IPS-18a (cell line): ENCODE measurements at regions not wholly inside any gene's neighbourhood (a gene's known extent, or its start where the extent isn't known, plus 50 kb on each side); places are given as distances from the start of the nearest gene placed in this dataset.
"Not testable (repeated sequence)": the region's sequence is repeated elsewhere in the genome, so short reads cannot be mapped to it uniquely, and the experiment has no call there.

ENCODE experiments used
- H3K27ac ChIP-seq: one replicate; pipeline ENCODE4 v1.5.1; 2013; ENCODE audit warnings: low read length
- H3K27me3 ChIP-seq: one replicate; pipeline ENCODE4 v1.6.1; 2013; ENCODE audit warnings: mild to moderate bottlenecking, low read length; ENCODE audit not compliant: control insufficient read depth, insufficient read depth
- H3K36me3 ChIP-seq: one replicate; pipeline ENCODE4 v1.6.1; 2013; ENCODE audit warnings: low read depth, low read length; ENCODE audit not compliant: control insufficient read depth
- H3K4me1 ChIP-seq: one replicate; pipeline ENCODE4 v1.6.1; 2013; ENCODE audit warnings: low read depth, low read length; ENCODE audit not compliant: control insufficient read depth
- H3K4me3 ChIP-seq: one replicate; pipeline ENCODE4 v1.5.1; 2013; ENCODE audit warnings: low read length
- H3K9ac ChIP-seq: one replicate; pipeline ENCODE4 v1.6.1; 2013; ENCODE audit warnings: mild to moderate bottlenecking, low read length, moderate library complexity
- H3K9me3 ChIP-seq: one replicate; pipeline ENCODE4 v1.6.1; 2013; ENCODE audit warnings: low read depth, low read length; ENCODE audit not compliant: control insufficient read depth

- H3K36me3 ChIP-seq: no peaks in the 10 kb centered on the region
- no peaks in the 10 kb centered on the region for H3K27me3 ChIP-seq
- no peak overlapping the region for H3K27ac ChIP-seq
- H3K4me1 ChIP-seq: peaks cover 20% of the 10 kb centered on the region
- H3K9me3 ChIP-seq: no peaks in the 10 kb centered on the region
- H3K9ac ChIP-seq: no peak overlapping the region
- no peak overlapping the region for H3K4me3 ChIP-seq
Observed at GRCh38 chr14:71430678-71431376, 501.4 kb upstream of the RGS6 start.

- Histone ChIP-seq H3K4me3 (no peak overlapping the region), H3K27me3 (no peaks in the 10 kb centered on the region), H3K9me3 (no peaks in the 10 kb centered on the region), H3K36me3 (no peaks in the 10 kb centered on the region), H3K4me1 (peaks cover 20% of the 10 kb centered on the region), H3K27ac (no peak overlapping the region), H3K9ac (no peak overlapping the region)
Observed at GRCh38 chr14:71432334-71433110, 499.7 kb upstream of the RGS6 start.

- H3K27ac ChIP-seq: no peak overlapping the region
- H3K27me3 ChIP-seq: no peaks in the 10 kb centered on the region
- H3K36me3 ChIP-seq: no peaks in the 10 kb centered on the region
- no peaks in the 10 kb centered on the region for H3K9me3 ChIP-seq
- H3K4me1 ChIP-seq: peaks cover 26% of the 10 kb centered on the region
- H3K4me3 ChIP-seq: no peak overlapping the region
- H3K9ac ChIP-seq: no peak overlapping the region
Observed at GRCh38 chr14:71433303-71433702, 498.9 kb upstream of the RGS6 start.

GRCh38 chr14:71435641-71436040 lies 496.6 kb upstream of the RGS6 start:
- not testable (repeated sequence) for H3K9ac ChIP-seq, H3K4me3 ChIP-seq, H3K9me3 ChIP-seq, H3K27me3 ChIP-seq, H3K36me3 ChIP-seq, H3K27ac ChIP-seq
- peaks cover 11% of the 10 kb centered on the region for H3K4me1 ChIP-seq

- Histone ChIP-seq H3K9ac (no peak overlapping the region), H3K4me3 (no peak overlapping the region), H3K27me3 (no peaks in the 10 kb centered on the region), H3K36me3 (no peaks in the 10 kb centered on the region), H3K27ac (no peak overlapping the region), H3K4me1 (peaks cover 9% of the 10 kb centered on the region), H3K9me3 (no peaks in the 10 kb centered on the region)
Observed at GRCh38 chr14:71437870-71438269, 494.4 kb upstream of the RGS6 start.

GRCh38 chr14:71438684-71439083 lies 493.5 kb upstream of the RGS6 start:
- no peaks in the 10 kb centered on the region for H3K27me3 ChIP-seq
- H3K4me1 ChIP-seq: peaks cover 9% of the 10 kb centered on the region
- H3K4me3 ChIP-seq: no peak overlapping the region
- no peaks in the 10 kb centered on the region for H3K9me3 ChIP-seq
- no peak overlapping the region for H3K27ac ChIP-seq
- no peak overlapping the region for H3K9ac ChIP-seq
- no peaks in the 10 kb centered on the region for H3K36me3 ChIP-seq

- Histone ChIP-seq H3K27ac (no peak overlapping the region), H3K36me3 (no peaks in the 10 kb centered on the region), H3K9ac (no peak overlapping the region), H3K9me3 (no peaks in the 10 kb centered on the region), H3K4me1 (peaks cover 9% of the 10 kb centered on the region), H3K27me3 (no peaks in the 10 kb centered on the region), H3K4me3 (no peak overlapping the region)
Observed at GRCh38 chr14:71441126-71441525, 491.1 kb upstream of the RGS6 start.

GRCh38 chr14:71444030-71444822 lies 488.0 kb upstream of the RGS6 start:
- no peak overlapping the region for H3K27ac ChIP-seq
- H3K9ac ChIP-seq: no peak overlapping the region
- no peaks in the 10 kb centered on the region for H3K36me3 ChIP-seq
- no peaks in the 10 kb centered on the region for H3K4me1 ChIP-seq
- H3K9me3 ChIP-seq: no peaks in the 10 kb centered on the region
- H3K4me3 ChIP-seq: no peak overlapping the region
- H3K27me3 ChIP-seq: no peaks in the 10 kb centered on the region

GRCh38 chr14:71448431-71449315 lies 483.6 kb upstream of the RGS6 start:
- Histone ChIP-seq H3K27ac (no peak overlapping the region), H3K9me3 (no peaks in the 10 kb centered on the region), H3K4me1 (no peaks in the 10 kb centered on the region), H3K36me3 (no peaks in the 10 kb centered on the region), H3K4me3 (no peak overlapping the region), H3K27me3 (no peaks in the 10 kb centered on the region), H3K9ac (no peak overlapping the region)

GRCh38 chr14:71449316-71450055 lies 482.7 kb upstream of the RGS6 start:
- H3K4me1 ChIP-seq: no peaks in the 10 kb centered on the region
- no peak overlapping the region for H3K9ac ChIP-seq
- H3K27ac ChIP-seq: no peak overlapping the region
- no peaks in the 10 kb centered on the region for H3K36me3 ChIP-seq
- H3K27me3 ChIP-seq: no peaks in the 10 kb centered on the region
- H3K9me3 ChIP-seq: no peaks in the 10 kb centered on the region
- H3K4me3 ChIP-seq: no peak overlapping the region
